Right renal cortex interstitium (tissue), 3 donors: ENCODE measurements at regions not wholly inside any gene's neighbourhood (a gene's known extent, or its start where the extent isn't known, plus 50 kb on each side); places are given as distances from the start of the nearest gene placed in this dataset.

ENCODE experiments used
- DNase-seq, 3 donors: peaks; one replicate each; pipeline ENCODE4 v3.0.0-alpha.2; 2013; ENCODE audit warnings: low read depth in 3 of 3, low spot score in 2 of 3

DNA sequence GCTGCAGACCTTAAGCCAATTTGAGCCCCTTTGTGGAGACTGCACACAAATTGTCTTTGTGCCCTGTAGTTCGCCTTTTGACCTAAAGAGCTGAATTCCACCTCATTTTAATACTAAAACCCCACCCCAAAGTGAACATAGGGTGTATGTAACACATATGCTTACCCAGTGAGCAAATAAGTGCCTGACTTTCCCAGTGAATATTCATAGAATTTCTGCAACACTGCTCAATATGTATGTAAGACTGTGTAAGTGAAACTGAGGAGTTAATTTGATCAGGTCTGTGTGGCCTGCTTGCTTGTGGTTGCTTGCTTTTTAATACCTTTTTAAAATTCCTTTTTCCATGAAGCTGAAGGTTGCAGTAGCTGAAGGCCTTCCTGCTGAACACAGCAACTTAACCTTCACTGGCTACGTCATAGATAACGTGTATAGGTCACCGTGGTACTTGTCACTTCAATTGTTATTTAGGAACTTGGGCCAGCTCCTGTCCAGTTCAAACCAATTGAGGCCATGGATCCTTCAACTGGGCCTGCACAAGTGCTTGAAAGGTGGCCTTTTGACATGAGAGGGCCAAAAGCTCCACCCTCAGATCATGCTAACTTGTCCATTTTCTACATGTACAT, 131.7 kb upstream of the BTBD3 start:
- DNase-seq, result no peak

DNA sequence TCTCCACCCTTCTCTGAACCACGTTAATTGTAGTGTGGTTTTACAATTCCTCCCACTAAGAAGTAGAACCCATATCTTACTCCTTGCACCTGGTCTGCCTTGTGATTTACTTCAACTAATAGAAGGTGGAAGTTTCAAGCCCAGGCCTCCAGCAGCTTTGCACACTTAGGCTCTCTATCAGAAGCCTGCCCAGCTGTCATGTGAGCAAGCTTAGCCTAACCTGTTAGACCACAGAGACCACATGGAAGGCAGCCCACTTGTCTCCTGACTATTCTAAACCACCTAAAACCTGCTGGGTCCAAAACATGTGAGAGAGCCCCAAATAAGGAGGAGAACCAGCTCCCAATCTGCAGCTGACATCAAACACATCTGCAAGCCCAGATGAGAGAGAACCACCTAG, 127.6 kb upstream of the BTBD3 start:
- DNase-seq, result no peak

DNA sequence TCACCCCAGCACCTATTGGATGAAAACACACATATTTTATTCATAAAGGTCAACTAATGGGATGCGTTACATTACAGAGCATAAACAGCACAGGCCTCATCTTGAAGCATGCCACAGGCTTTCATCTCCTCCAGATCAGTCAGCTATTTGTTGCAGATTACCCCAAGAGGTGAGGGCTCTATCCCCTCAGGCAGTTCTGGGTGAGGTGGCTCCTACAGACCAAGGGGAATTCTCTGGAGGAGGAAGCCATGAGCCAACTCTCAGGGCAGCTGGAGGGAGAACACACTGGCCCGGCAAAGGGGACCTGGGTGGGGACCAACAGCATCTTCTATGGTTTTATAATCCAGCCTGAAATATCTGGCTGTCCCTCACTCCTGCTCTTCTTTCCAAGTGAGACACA, 126.4 kb upstream of the BTBD3 start:
- DNase-seq, result no peak

DNA sequence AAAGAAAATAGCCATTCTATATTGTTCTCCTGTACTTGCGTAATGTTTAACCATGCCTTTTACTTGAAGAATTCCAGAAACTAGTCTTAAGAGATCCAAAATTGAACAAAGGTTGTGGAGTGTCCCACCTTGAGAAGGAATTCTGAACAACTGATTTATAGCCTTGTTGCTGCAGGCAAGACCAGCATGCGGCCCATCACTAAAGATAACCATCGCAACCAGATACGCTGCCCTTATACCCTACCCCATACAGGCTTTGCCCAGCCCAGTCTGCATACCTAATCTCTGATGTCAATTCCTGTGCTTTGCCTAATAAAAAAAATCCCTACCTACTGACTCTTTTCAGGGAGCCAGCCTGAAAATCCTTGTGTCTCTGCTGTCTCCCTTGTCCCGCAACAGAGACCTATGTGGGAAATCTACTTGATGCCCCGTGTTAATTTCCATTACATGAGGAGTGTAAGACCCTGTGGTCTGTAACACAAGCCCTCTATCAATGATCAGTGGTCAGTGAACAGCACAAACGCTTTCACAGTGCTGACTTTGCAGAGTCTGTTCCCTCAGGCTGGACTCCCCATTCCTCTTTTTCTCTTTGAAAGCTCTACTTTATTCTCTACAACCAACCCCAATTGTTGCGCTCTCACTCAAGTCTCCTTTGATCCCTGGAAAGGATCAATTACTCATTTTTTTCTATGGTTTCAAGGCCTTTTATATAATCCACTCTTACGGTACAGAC, 125.7 kb upstream of the BTBD3 start:
- DNase-seq, result no peak

DNA sequence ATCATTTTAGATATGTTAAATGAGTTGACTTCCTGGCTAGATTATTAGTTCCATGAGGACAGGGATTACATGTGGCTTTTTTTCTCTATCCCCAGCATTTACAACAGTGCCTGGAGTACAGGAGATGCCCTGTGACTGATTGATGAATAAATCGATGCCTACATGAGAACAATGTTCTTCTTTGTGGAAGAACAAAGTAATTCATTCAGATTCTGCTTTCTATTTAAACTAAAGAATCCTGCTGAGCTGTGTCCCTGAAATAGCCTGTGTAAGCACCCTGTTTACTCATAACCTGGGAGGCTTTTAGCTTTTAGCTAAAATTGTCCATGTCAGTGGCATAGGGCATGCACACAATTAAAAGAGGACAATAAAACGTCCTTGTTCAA, 125.1 kb upstream of the BTBD3 start:
- no peak for DNase-seq

DNA sequence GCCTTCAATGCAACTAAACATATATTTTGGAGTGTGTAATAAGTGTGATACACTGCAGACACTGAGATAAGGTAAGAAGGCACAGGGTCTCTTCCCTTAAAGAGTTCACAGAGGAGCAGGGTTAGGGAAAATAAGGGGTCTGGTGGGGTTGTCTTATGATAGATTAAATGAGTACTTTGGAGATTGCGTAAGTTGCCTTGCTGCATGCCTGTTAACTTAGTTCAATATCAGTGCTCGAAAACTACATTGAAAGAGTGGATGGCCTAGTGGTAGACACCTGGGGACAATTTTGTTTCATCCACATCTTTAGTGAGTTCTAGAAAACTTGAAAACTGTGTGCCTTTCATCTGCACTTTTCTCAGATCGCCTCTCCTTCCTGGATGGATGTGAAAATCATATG, 123.2 kb upstream of the BTBD3 start:
- no peak for DNase-seq

DNA sequence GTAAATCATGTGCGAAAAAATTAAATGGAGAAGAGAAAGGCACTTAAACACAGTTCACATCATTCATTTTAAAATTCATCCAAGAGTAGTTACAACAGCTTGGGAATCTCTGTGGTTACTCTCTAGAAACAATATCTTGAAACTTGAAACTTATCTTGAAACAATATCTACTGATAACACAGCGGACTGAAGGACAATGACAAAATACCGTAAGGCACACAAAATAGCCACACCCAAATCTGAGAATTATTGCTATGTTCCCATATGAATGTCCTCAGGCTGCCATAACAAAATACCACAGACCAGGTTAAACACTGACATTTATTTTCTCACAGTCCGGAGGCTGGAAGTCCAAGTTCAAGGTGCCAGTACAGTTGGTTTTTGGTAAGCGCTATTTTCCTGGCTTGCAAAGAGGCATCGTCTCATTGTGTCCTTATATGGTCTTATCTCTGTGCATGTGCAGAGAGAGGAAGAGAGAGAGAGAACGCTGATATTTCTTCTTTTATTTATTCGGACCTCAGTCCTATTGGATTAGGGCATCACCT, 122.5 kb upstream of the BTBD3 start:
- no peak for DNase-seq

DNA sequence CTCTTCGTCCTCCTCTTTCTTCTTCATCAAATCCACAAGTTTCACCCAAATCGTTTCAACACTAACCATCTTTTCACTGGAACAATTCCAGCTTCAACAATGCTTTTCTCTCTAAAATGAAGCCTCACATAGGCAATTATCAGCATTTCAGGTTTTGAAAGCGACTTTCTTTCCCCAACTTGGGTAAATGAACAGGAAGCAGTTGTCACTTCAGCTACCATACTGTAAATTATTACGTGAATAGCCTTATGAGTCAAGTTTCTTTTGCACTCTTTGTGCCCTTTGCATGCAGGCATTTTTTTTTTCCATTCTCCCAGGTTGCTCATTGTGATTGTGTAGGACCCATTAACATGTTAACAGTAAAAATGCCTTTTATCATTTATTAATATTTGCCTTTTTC, 121.7 kb upstream of the BTBD3 start:
- no peak for DNase-seq

DNA sequence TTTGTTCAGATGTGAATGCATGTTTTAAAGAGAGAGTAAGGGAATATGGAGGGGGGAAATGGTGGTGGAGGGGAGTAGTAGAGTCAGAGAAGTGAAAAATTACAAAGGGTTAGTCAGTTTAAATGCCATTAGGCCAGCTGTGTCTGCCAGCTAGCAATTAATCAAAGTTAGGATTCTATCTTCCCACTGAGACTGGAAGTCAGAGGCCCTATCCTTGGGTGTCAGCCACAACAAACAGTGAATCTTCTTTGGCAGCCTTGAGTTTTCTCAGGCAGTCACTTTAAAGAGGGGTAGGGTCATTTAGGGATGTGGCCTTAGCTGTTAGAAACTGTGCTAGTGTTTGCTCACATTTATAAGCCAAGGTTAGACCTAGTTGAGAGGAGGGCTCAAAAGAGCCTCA, 120.5 kb upstream of the BTBD3 start:
- no peak for DNase-seq

DNA sequence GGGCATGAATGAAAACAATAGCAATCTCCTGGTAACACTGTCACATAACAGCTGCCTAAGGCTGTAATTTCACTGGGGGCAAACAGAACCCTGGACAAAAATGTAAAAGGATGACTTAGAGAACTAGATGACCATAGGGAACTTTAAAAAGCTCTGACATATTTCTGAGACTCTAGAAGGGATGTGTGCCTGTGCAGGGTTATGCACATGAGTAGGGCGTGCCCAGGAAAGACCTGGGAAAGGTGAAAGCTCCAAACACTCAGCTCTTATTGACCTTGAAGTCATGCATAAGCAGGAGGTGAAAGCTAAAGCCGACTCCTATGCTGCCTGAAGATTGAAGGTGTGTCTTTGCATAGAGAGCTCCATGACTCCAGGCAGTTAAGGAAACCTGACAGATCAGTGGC, 118.4 kb upstream of the BTBD3 start:
- no peak for DNase-seq

DNA sequence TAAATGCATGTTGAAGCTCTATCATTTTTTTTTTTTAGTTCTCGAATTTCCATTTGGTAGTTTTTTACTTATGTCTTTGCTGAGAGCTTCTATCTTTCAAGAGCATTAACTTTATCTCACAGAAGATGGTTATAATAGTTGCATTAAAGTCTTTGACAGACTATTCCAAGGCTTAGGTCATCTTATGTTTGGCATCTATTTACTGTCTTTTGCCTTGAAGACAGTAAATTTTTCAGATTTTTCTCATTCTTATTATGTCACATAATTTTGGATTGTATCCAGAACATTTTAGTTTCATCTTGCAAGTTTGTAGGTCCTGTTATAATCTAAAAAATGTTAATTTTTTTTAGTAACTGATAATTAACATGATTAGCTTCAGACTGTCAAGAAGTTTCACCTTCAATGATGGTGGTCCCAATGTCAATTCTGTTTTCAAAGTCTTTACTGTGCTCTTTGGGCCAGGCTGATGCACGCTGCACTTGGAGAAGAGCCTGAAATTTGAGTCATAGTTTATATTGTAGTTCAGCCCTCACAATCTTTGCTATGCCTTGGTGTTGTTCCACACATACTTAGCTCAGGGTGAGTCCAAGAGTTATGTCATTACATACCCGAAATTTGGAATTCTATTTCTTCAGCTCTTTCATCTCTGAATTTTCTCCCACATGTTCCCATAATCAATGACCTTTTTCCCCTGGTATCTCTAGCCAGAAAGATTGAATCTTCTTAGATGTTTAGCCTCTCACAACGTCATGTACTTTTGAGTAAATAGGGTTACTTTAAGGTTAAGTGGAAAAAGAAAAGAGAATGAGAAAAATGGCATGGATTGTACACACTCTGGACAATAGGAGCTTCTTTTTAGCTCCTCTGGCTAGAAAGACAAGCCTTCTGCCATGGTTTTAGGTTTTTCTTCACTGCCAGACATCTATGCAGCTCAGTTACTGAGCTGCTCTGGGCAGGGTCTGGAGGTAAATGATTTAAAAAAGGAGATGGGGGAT, 110.3 kb upstream of the BTBD3 start:
- no peak for DNase-seq

DNA sequence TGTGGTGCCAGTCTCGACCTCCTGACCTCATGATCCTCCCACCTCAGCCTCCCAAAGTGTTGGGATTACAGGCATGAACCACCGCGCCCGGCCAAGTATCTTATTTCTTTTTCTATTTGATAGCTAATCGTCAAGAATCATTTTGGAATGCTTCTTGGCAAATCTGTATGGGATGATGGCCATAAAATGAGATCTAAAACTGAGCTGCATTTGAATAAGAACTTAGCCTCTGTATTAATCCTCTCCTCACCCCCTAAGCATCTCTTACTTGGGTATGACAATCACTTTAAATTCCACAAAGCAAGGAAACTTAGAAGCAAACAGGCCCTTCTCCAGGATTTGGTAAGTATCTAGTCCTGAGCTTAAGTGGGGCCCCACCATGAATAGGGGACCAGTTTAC, 108.9 kb upstream of the BTBD3 start:
- DNase-seq, result no peak

DNA sequence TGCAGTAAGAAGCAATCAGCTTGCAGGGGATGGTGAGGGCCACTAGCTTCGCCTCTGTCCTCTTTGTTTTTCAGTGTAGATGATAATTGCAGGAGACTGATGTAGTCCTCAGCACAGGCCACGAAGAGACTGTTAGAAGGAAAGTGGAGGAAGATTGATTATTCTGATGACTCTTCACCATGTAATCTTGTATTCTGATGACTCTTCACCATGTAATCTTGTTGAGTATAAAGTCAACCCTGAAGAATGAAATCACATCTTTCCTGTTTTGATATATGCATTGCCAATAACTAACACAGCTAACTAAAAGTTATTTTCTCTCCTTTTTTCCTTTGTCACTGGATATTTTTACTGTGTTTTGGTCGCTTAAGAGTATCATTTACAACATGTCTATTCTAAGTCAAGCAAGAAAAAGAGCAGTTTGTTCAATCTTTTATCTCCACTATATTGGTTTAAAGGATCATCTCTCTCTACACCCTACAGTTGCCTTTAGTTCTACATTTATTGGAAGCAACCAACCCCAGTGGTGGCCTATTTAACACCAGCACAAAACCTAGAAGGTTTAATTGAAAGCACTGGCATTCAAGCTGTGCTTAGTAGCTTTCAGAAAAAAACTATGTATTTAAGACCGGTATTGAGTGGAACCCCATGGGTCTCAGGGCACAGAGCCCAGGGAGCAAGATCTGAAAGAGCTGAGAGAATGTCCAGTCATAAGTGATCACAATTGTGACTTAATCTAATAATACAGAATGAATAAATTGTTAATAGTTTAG, 107.2 kb upstream of the BTBD3 start:
- DNase-seq, result no peak

DNA sequence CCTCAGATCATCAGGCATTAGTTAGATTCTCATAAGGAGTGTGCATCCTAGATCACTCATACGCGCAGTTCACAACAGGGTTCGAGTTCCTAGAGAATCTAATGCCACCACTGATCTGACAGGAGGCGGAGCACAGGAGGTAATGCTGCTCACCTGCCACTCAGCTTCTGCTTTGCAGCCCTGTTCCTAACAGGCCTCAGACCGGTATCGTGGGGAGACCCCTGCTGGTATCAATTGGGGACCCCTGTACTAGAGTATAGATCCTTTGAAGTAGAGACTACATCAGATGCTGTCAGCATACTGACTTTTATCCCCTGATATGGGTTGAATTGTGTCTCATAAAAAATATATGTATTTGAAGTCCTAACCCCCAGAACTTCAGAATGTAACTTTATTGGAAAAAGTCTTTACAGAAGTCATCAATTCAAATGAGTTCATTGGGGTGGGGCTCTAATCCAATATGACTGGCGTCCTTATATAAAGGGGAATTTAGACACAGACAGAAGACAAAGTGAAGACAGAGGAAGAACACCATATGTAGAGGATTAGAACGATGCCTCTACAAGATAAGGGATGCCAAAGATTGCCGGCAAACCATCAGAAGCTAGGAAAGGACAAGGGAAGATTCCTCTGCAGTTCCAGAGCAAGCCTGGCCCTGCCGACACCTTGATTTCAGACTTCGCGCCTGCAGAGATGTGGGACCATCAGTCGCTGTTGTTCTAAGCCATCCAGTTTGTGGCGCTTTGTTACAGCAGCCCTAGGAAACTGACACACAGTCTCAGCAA, 104.4 kb upstream of the BTBD3 start:
- DNase-seq, result no peak

DNA sequence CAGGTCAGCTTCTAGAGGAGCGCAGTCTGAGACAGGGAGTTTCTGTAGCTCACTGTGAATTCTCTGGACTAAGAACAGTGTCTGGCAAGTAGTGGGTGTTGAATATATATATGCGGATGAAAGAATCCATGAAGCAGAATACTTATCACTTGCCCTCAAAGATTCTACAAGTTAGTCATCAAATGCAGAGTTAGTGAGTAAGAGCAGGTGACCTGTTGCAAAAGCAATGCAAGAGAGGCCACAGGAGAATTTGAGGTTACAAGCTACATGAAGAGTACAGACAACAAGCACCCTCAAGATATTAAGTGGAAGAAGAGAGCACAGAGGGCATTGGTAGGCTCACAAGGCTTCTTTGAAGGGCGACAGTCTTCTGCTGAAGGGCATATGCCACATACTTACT, 103.4 kb upstream of the BTBD3 start:
- DNase-seq, result no peak

DNA sequence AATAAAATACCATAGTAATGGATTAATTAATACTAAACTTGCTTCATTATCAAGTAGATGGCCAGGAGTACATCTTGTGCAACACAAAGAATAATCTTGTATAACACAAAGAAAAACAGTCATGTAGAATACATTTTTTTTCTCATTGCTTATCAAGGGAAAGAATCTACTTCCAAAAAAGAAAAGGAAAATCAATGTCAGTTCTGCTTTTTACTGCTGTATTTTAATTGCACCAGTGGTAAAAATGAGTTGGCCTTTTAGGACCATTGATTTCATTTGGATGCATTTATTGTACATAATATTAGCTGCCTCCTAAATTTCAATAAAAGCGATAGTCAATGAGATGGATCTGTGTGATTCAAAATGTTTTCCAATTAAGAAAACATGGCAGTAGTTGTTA, 96.9 kb upstream of the BTBD3 start:
- DNase-seq, result no peak

DNA sequence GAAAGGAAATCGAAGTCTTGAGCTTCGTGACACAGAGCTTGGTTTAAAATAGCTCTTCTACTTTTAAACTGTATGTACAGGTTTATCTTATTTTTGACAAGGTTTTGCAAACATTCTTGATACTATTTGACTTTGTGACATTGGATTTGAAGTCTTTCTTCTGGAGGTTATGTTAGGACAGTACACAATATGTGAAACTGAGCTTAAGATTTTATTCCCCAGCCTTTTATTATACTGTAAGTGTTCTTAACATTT, 95.2 kb upstream of the BTBD3 start:
- DNase-seq, result peak in 1 of 3 donors; percentile 3

DNA sequence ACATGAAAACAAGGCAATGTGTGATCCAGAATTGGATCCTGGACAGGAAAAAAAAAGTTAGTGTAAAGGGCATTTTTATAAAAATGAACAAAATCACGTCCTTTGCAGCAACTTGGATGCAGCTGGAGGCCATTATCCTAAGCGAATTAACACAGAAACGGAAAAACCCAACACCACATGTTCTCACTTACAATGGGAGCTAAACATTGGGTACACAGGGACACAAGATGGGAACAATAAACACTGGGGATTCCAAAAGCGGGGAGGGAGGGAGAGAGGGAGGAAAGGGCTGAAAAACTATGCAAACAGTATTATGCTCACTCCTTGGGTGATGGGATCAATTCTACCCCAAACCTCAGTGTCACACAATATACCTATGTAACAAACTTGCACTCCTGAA, 91.4 kb upstream of the BTBD3 start:
- DNase-seq, result no peak

DNA sequence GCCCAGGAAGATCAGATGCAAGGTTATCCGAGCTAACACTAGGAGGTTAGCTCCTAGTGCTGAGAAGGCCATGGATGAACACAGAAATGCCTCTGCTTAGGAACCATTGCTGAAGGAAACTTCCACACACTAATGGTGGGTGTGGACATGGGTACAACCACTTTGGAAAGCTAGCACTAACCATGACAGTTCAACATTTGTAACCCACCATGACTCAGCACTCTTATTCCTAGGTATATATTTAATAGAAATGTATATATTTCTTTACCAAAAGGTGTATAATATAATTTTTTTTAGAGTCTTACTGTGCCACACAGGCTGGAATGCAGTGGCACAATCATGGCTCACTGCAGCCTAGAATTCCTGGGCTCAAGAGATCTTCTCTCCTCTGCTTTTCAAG, 85.3 kb upstream of the BTBD3 start:
- DNase-seq, result no peak

DNA sequence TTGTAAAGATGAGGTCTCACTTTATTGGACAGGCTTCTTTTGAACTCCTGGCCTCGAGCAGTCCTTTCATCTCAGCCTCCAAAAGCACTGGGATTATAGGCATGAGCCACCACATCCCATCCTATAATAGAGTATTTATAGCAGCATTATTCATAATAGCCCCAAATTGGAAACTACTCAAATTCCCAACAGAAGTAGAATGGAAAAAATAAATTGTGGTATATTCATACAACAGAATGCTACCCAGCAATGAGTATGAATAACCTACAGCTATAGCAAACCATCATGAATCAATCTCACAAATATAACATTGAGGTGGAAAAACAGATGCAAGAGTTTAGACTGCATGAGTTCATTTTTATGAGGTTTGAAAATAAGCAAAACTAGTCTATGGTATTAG, 84.8 kb upstream of the BTBD3 start:
- DNase-seq, result no peak
